ENCODE measurements at regions not wholly inside any gene's neighbourhood (a gene's known extent, or its start where the extent isn't known, plus 50 kb on each side); places are given as distances from the start of the nearest gene placed in this dataset.
"Not testable (repeated sequence)": the region's sequence is repeated elsewhere in the genome, so short reads cannot be mapped to it uniquely, and the experiment has no call there.

GRCh38 chr7:51878865-51879264 is 562.3 kb upstream of the COBL start:
- no peak for DNase-seq

GRCh38 chr7:51869452-51869851 is 552.8 kb upstream of the COBL start:
- DNase-seq: no peak

GRCh38 chr7:51867117-51867516 is 550.5 kb upstream of the COBL start:
- DNase-seq: no peak

GRCh38 chr7:51860305-51860704 is 543.7 kb upstream of the COBL start:
- no peak for DNase-seq

GRCh38 chr7:51850126-51850525 is 533.5 kb upstream of the COBL start:
- DNase-seq: no peak

- no peak for DNase-seq
Observed at GRCh38 chr7:51847461-51848134, 531.0 kb upstream of the COBL start.

- not testable (repeated sequence) for DNase-seq
Observed at GRCh38 chr7:51839130-51839529, 522.5 kb upstream of the COBL start.

- DNase-seq: no peak
Observed at GRCh38 chr7:51827631-51828030, 511.0 kb upstream of the COBL start.

GRCh38 chr7:51824050-51824449 is 507.4 kb upstream of the COBL start:
- no peak for DNase-seq

GRCh38 chr7:51823437-51823836 is 506.8 kb upstream of the COBL start:
- DNase-seq: no peak

- no peak for DNase-seq
Observed at GRCh38 chr7:51817694-51818225, 501.2 kb upstream of the COBL start.

GRCh38 chr7:51805783-51806431 is 489.3 kb upstream of the COBL start:
- DNase-seq: not testable (repeated sequence)

GRCh38 chr7:51802718-51803117 is 486.1 kb upstream of the COBL start:
- DNase-seq: no peak

- no peak for DNase-seq
Observed at GRCh38 chr7:51797371-51797770, 480.8 kb upstream of the COBL start.

GRCh38 chr7:51792796-51793195 is 476.2 kb upstream of the COBL start:
- no peak for DNase-seq

- no peak for DNase-seq
Observed at GRCh38 chr7:51789489-51789888, 472.9 kb upstream of the COBL start.

- no peak for DNase-seq
Observed at GRCh38 chr7:51786284-51786683, 469.7 kb upstream of the COBL start.

GRCh38 chr7:51785876-51786275 is 469.3 kb upstream of the COBL start:
- no peak for DNase-seq

GRCh38 chr7:51785171-51785570 is 468.6 kb upstream of the COBL start:
- DNase-seq: no peak

- DNase-seq: no peak
Observed at GRCh38 chr7:51783241-51783640, 466.6 kb upstream of the COBL start.

- DNase-seq: no peak
Observed at GRCh38 chr7:51778121-51778520, 461.5 kb upstream of the COBL start.

- no peak for DNase-seq
Observed at GRCh38 chr7:51774178-51774577, 457.6 kb upstream of the COBL start.

GRCh38 chr7:51772190-51772589 is 455.6 kb upstream of the COBL start:
- no peak for DNase-seq

- DNase-seq: no peak
Observed at GRCh38 chr7:51764976-51765375, 448.4 kb upstream of the COBL start.

- DNase-seq: no peak
Observed at GRCh38 chr7:51759985-51760384, 443.4 kb upstream of the COBL start.
